ENCODE measurements at regions not wholly inside any gene's neighbourhood (a gene's known extent, or its start where the extent isn't known, plus 50 kb on each side); places are given as distances from the start of the nearest gene placed in this dataset.

GRCh38 chr9:78118742-78119473 is 87.3 kb upstream of the GNAQ start:
- no peak overlapping the region for H3K9ac ChIP-seq
- no peak overlapping the region for H3K27ac ChIP-seq

GRCh38 chr9:78115073-78115472 is 83.5 kb upstream of the GNAQ start:
- no peaks in the 10 kb centered on the region for H3K9me3 ChIP-seq (ENCODE audit: control insufficient read depth, low read length)
- no peak overlapping the region for H3K27ac ChIP-seq
- H3K27me3 ChIP-seq (ENCODE audit: control insufficient read depth, insufficient read depth, low read length): no peaks in the 10 kb centered on the region
- no peaks in the 10 kb centered on the region for H3K79me2 ChIP-seq
- H3K36me3 ChIP-seq (ENCODE audit: control insufficient read depth, insufficient read depth, low read length): no peaks in the 10 kb centered on the region
- H3K4me3 ChIP-seq (ENCODE audit: low read depth, low read length): no peak overlapping the region
- no peak overlapping the region for H3K9ac ChIP-seq
- no peak for TF ChIP-seq CTCF (IDR thresholded peaks at IDR 0.05)
- no peaks in the 10 kb centered on the region for H3K4me1 ChIP-seq
- no peak overlapping the region for H3K4me2 ChIP-seq (ENCODE audit: low read length)
- no peak overlapping the region for H2AFZ ChIP-seq

More at GRCh38 chr9:78118742-78119473, 87.3 kb upstream of the GNAQ start:
- H3K36me3 ChIP-seq (ENCODE audit: control insufficient read depth, insufficient read depth, low read length): no peaks in the 10 kb centered on the region
- no peaks in the 10 kb centered on the region for H3K79me2 ChIP-seq
- no peak overlapping the region for H3K4me2 ChIP-seq (ENCODE audit: low read length)
- H3K4me1 ChIP-seq: no peaks in the 10 kb centered on the region
- H3K9me3 ChIP-seq (ENCODE audit: control insufficient read depth, low read length): no peaks in the 10 kb centered on the region
- no peaks in the 10 kb centered on the region for H3K27me3 ChIP-seq (ENCODE audit: control insufficient read depth, insufficient read depth, low read length)
- no peak overlapping the region for H3K4me3 ChIP-seq (ENCODE audit: low read depth, low read length)
- TF ChIP-seq CTCF (IDR thresholded peaks at IDR 0.05): no peak
- H2AFZ ChIP-seq: no peak overlapping the region

- no peaks in the 10 kb centered on the region for H3K9me3 ChIP-seq (ENCODE audit: control insufficient read depth, low read length)
- no peak overlapping the region for H3K9ac ChIP-seq
- no peaks in the 10 kb centered on the region for H3K36me3 ChIP-seq (ENCODE audit: control insufficient read depth, insufficient read depth, low read length)
- no peaks in the 10 kb centered on the region for H3K4me1 ChIP-seq
- no peaks in the 10 kb centered on the region for H3K79me2 ChIP-seq
- no peak overlapping the region for H2AFZ ChIP-seq
- no peak overlapping the region for H3K4me2 ChIP-seq (ENCODE audit: low read length)
- H3K27ac ChIP-seq: no peak overlapping the region
- no peaks in the 10 kb centered on the region for H3K27me3 ChIP-seq (ENCODE audit: control insufficient read depth, insufficient read depth, low read length)
- no peak for TF ChIP-seq CTCF (IDR thresholded peaks at IDR 0.05)
- H3K4me3 ChIP-seq (ENCODE audit: low read depth, low read length): no peak overlapping the region
Observed at GRCh38 chr9:78114581-78114980, 83.0 kb upstream of the GNAQ start.

GRCh38 chr9:78112406-78112805 is 80.8 kb upstream of the GNAQ start:
- Histone ChIP-seq H3K36me3 (ENCODE audit: control insufficient read depth, insufficient read depth, low read length) (no peaks in the 10 kb centered on the region), H3K27ac (no peak overlapping the region), H3K79me2 (no peaks in the 10 kb centered on the region), H3K27me3 (ENCODE audit: control insufficient read depth, insufficient read depth, low read length) (no peaks in the 10 kb centered on the region), H3K9me3 (ENCODE audit: control insufficient read depth, low read length) (no peaks in the 10 kb centered on the region), H3K4me1 (no peaks in the 10 kb centered on the region), H3K4me2 (ENCODE audit: low read length) (no peak overlapping the region), H2AFZ (no peak overlapping the region), H3K4me3 (ENCODE audit: low read depth, low read length) (no peak overlapping the region), H3K9ac (no peak overlapping the region)
- TF ChIP-seq CTCF (IDR thresholded peaks at IDR 0.05): no peak

- no peak for TF ChIP-seq CTCF (IDR thresholded peaks at IDR 0.05)
Observed at GRCh38 chr9:78112004-78112403, 80.4 kb upstream of the GNAQ start.

More at GRCh38 chr9:78112004-78112403, 80.4 kb upstream of the GNAQ start:
- Histone ChIP-seq H2AFZ (no peak overlapping the region), H3K4me1 (no peaks in the 10 kb centered on the region), H3K9me3 (ENCODE audit: control insufficient read depth, low read length) (no peaks in the 10 kb centered on the region), H3K27ac (no peak overlapping the region), H3K36me3 (ENCODE audit: control insufficient read depth, insufficient read depth, low read length) (no peaks in the 10 kb centered on the region), H3K4me2 (ENCODE audit: low read length) (no peak overlapping the region), H3K9ac (no peak overlapping the region), H3K79me2 (no peaks in the 10 kb centered on the region), H3K27me3 (ENCODE audit: control insufficient read depth, insufficient read depth, low read length) (no peaks in the 10 kb centered on the region), H3K4me3 (ENCODE audit: low read depth, low read length) (no peak overlapping the region)
